SK-MEL-5 (cell line): ENCODE measurements at regions not wholly inside any gene's neighbourhood (a gene's known extent, or its start where the extent isn't known, plus 50 kb on each side); places are given as distances from the start of the nearest gene placed in this dataset.
A peak's percentile ranks its signal among the peaks of the same experiment; 100 is the strongest.

Experiments
- DNase-seq: peaks from one replicate; pipeline ENCODE4 v3.0.0-alpha.2; 2016; ENCODE audit warnings: low read depth, low spot score
- in situ Hi-C: cut with HindIII; loops from 2 replicates; pipeline ENCODE4 v1.10.0; 2016; ENCODE audit warnings: low sequenced_read_pairs, high pct_unique_total_duplicates, low pct_unique_long_range_greater_than_20kb

- in situ Hi-C loops = no loop called here
- DNase-seq = no peak
Observed at GRCh38 chr10:29039677-29040189, 249.1 kb upstream of the LYZL1 start.

- DNase-seq = no peak
- in situ Hi-C loops = no loop called here
Observed at GRCh38 chr10:29041616-29042015, 247.3 kb upstream of the LYZL1 start.

- DNase-seq = no peak
- in situ Hi-C loops = no loop called here
Observed at GRCh38 chr10:29048506-29048905, 240.4 kb upstream of the LYZL1 start.

- in situ Hi-C loops = no loop called here
- DNase-seq = no peak
Observed at GRCh38 chr10:29050081-29050480, 238.8 kb upstream of the LYZL1 start.

- in situ Hi-C loops = no loop called here
Observed at GRCh38 chr10:29055101-29055500, 233.8 kb upstream of the LYZL1 start.

GRCh38 chr10:29056729-29057128, 232.1 kb upstream of the LYZL1 start:
- no peak for DNase-seq
- in situ Hi-C loops = no loop called here

More at GRCh38 chr10:29055101-29055500, 233.8 kb upstream of the LYZL1 start:
- DNase-seq = no peak

GRCh38 chr10:29057822-29058331, 231.0 kb upstream of the LYZL1 start:
- peak; percentile 61 for DNase-seq
- in situ Hi-C loops = no loop called here

- peak; percentile 36 for DNase-seq
- in situ Hi-C loops = no loop called here
Observed at GRCh38 chr10:29063806-29064644, 224.8 kb upstream of the LYZL1 start.

GRCh38 chr10:29064680-29065079, 224.2 kb upstream of the LYZL1 start:
- in situ Hi-C loops = no loop called here
- no peak for DNase-seq

GRCh38 chr10:29067161-29067560, 221.7 kb upstream of the LYZL1 start:
- no peak for DNase-seq
- in situ Hi-C loops = no loop called here

GRCh38 chr10:29067628-29068027, 221.2 kb upstream of the LYZL1 start:
- in situ Hi-C loops = no loop called here
- no peak for DNase-seq

GRCh38 chr10:29068302-29068701, 220.6 kb upstream of the LYZL1 start:
- no peak for DNase-seq
- in situ Hi-C loops = no loop called here

- in situ Hi-C loops = no loop called here
- no peak for DNase-seq
Observed at GRCh38 chr10:29068966-29069365, 219.9 kb upstream of the LYZL1 start.

- in situ Hi-C loops = no loop called here
- DNase-seq = no peak
Observed at GRCh38 chr10:29069941-29070340, 218.9 kb upstream of the LYZL1 start.

GRCh38 chr10:29078919-29079318, 210.0 kb upstream of the LYZL1 start:
- in situ Hi-C loops = no loop called here
- DNase-seq = no peak

GRCh38 chr10:29081231-29081630, 207.6 kb upstream of the LYZL1 start:
- no peak for DNase-seq
- in situ Hi-C loops = no loop called here

GRCh38 chr10:29081951-29082685, 206.8 kb upstream of the LYZL1 start:
- in situ Hi-C loops = no loop called here
- DNase-seq = no peak

- in situ Hi-C loops = no loop called here
- no peak for DNase-seq
Observed at GRCh38 chr10:29083096-29083495, 205.8 kb upstream of the LYZL1 start.
